GM23248 (cell line): ENCODE measurements at regions not wholly inside any gene's neighbourhood (a gene's known extent, or its start where the extent isn't known, plus 50 kb on each side); places are given as distances from the start of the nearest gene placed in this dataset.

Source experiments
- DNase-seq: peaks from one replicate; pipeline ENCODE4 v3.0.0-alpha.2; 2015
- H2AFZ ChIP-seq: fragments of 200-600 bp; sonication (generic); 2 replicates; pipeline ENCODE4 v1.6.1; 2016; ENCODE audit warnings: antibody characterized with exemption
- H3F3A ChIP-seq: fragments of 200-600 bp; sonication (generic); 2 replicates; pipeline ENCODE4 v1.6.1; 2016; ENCODE audit warnings: mild to moderate bottlenecking, antibody characterized with exemption, mixed run types; ENCODE audit not compliant: insufficient read depth
- H3K27ac ChIP-seq: fragments of 200-600 bp; sonication (generic); 2 replicates; pipeline ENCODE4 v1.5.1; 2016; ENCODE audit warnings: mild to moderate bottlenecking
- H3K27me3 ChIP-seq: fragments of 200-600 bp; sonication (generic); replicated peaks from 2 replicates; pipeline ENCODE4 v1.6.1; 2016; ENCODE audit warnings: mild to moderate bottlenecking; ENCODE audit not compliant: insufficient read depth
- H3K36me3 ChIP-seq: fragments of 200-600 bp; sonication (generic); 2 replicates; pipeline ENCODE4 v1.6.1; 2016; ENCODE audit warnings: low read depth, mild to moderate bottlenecking
- H3K4me1 ChIP-seq: fragments of 200-600 bp; sonication (generic); 2 replicates; pipeline ENCODE4 v1.6.1; 2016; ENCODE audit warnings: mild to moderate bottlenecking; ENCODE audit not compliant: insufficient read depth
- H3K4me2 ChIP-seq: fragments of 200-600 bp; sonication (generic); one replicate; pipeline ENCODE4 v1.6.1; 2016; ENCODE audit warnings: mild to moderate bottlenecking; ENCODE audit not compliant: unreplicated experiment
- H3K4me3 ChIP-seq: fragments of 200-600 bp; sonication (generic); 2 replicates; pipeline ENCODE4 v1.5.1; 2016; ENCODE audit warnings: mild to moderate bottlenecking
- H3K79me2 ChIP-seq: fragments of 200-600 bp; sonication (generic); 2 replicates; pipeline ENCODE4 v1.6.1; 2016; ENCODE audit warnings: mild to moderate bottlenecking; ENCODE audit not compliant: insufficient read depth
- H3K9ac ChIP-seq: fragments of 200-600 bp; sonication (generic); 2 replicates; pipeline ENCODE4 v1.6.1; 2016; ENCODE audit warnings: mild to moderate bottlenecking
- H3K9me2 ChIP-seq: fragments of 200-600 bp; sonication (generic); 2 replicates; pipeline ENCODE4 v1.6.1; 2016; ENCODE audit warnings: mixed run types, mild to moderate bottlenecking, moderate library complexity; ENCODE audit not compliant: insufficient read depth
- H3K9me3 ChIP-seq: fragments of 200-600 bp; sonication (generic); one replicate; pipeline ENCODE4 v1.6.1; 2017; ENCODE audit warnings: low read depth
- H4K20me1 ChIP-seq: fragments of 200-600 bp; sonication (generic); 2 replicates; pipeline ENCODE4 v1.6.0; 2016; ENCODE audit not compliant: insufficient read depth
- EZH2 ChIP-seq: fragments of 200-600 bp; sonication (generic); IDR thresholded peaks from 2 replicates; pipeline ENCODE4 v1.6.1; 2018; ENCODE audit warnings: antibody characterized with exemption, mild to moderate bottlenecking; ENCODE audit not compliant: insufficient read depth, poor library complexity, severe bottlenecking
- EZH2phosphoT487 ChIP-seq: fragments of 200-600 bp; sonication (generic); IDR thresholded peaks from 2 replicates; pipeline ENCODE4 v1.6.1; 2018; ENCODE audit warnings: antibody characterized with exemption, moderate library complexity, mild to moderate bottlenecking, low read depth; ENCODE audit not compliant: insufficient read depth
- WGBS, 2 experiments: methylation state at CpG; one replicate each; pipeline ENCODE4 v1.1.6; 2015 to 2017; ENCODE audit warnings: low lambda C conversion rate in 2 of 2, low coverage in 1 of 2; ENCODE audit errors: missing lambda C conversion rate in 2 of 2; 5-methylcytosine and 5-hydroxymethylcytosine counted together
- in situ Hi-C: fragments of 300-500 bp; cut with MboI; formaldehyde crosslinking; loops from 2 replicates; pipeline ENCODE4 v1.15.0; 2020

GRCh38 chr7:25322473-25322872, 94.2 kb upstream of the NPVF start:
- no peak for TF ChIP-seq EZH2phosphoT487
- TF ChIP-seq EZH2, result no peak
- Histone ChIP-seq H3F3A (no peaks in the 10 kb centered on the region), H3K9me2 (no peaks in the 10 kb centered on the region), H4K20me1 (no peaks in the 10 kb centered on the region), H3K27me3 (no peaks in the 10 kb centered on the region; the same call in 1 of the 2 replicates), H3K27ac (no peak overlapping the region), H3K36me3 (no peaks in the 10 kb centered on the region), H2AFZ (no peak overlapping the region), H3K4me3 (no peak overlapping the region), H3K4me1 (no peaks in the 10 kb centered on the region), H3K79me2 (no peaks in the 10 kb centered on the region), H3K9ac (no peak overlapping the region), H3K4me2 (no peak overlapping the region), H3K9me3 (no peaks in the 10 kb centered on the region)
- DNase-seq, result no peak
- 20 to 24% methylated on average over 3 of the region's 3 CpGs for WGBS, 2 experiments
- in situ Hi-C loops, result no loop called here

DNA sequence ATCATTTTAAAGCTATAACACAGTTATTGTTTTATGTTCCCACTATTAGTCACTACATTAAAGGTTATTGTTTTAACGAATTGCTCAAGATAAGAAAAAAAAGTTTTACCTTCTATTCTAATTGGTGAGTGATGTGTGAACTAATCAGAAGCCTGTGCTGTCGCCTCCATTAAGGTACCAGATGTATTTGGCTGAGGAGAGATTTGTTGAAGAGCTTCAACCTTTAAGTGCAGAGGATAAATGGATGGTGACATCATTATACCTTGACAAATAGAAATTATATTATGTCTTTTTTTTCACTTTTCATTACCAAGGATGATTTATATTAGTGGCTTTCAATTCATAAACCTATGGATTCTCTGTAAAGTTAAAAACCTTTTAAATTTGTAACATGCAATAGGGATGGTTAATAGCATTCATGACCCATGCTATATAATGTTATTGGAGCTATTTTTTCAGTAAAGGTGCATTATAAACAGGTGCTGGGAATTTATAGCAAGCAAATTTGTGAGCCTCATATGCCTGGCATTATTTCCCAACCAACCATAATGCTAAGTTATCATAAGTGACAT, 97.0 kb upstream of the NPVF start:
- Histone ChIP-seq H3K4me1 (no peaks in the 10 kb centered on the region), H3K27me3 (no peaks in the 10 kb centered on the region; the same call in 1 of the 2 replicates), H3K9ac (no peak overlapping the region), H2AFZ (no peak overlapping the region), H4K20me1 (no peaks in the 10 kb centered on the region), H3K4me2 (no peak overlapping the region), H3K27ac (no peak overlapping the region), H3F3A (no peaks in the 10 kb centered on the region), H3K9me2 (no peaks in the 10 kb centered on the region), H3K4me3 (no peak overlapping the region), H3K79me2 (no peaks in the 10 kb centered on the region), H3K9me3 (no peaks in the 10 kb centered on the region), H3K36me3 (no peaks in the 10 kb centered on the region)
- in situ Hi-C loops, result no loop called here
- WGBS, 2 experiments, result 14 to 15% methylated on average over 2 of the region's 2 CpGs
- no peak for TF ChIP-seq EZH2phosphoT487
- no peak for TF ChIP-seq EZH2
- DNase-seq, result no peak

- H3K36me3 ChIP-seq, result no peaks in the 10 kb centered on the region
- H3K4me2 ChIP-seq, result no peak overlapping the region
- H3K4me3 ChIP-seq, result no peak overlapping the region
- no peaks in the 10 kb centered on the region for H3K9me3 ChIP-seq
- no peaks in the 10 kb centered on the region for H3K4me1 ChIP-seq
- no peaks in the 10 kb centered on the region for H3K27me3 ChIP-seq
- H3K27ac ChIP-seq, result no peak overlapping the region
- H3K9ac ChIP-seq, result no peak overlapping the region
- in situ Hi-C loops, result no loop called here
- no peak overlapping the region for H2AFZ ChIP-seq
- no peaks in the 10 kb centered on the region for H3K9me2 ChIP-seq
- no peaks in the 10 kb centered on the region for H4K20me1 ChIP-seq
- no peaks in the 10 kb centered on the region for H3F3A ChIP-seq
- WGBS, 2 experiments, result 73 to 74% methylated on average over 19 of the region's 19 CpGs
- H3K79me2 ChIP-seq, result no peaks in the 10 kb centered on the region
- DNase-seq, result no peak
- TF ChIP-seq EZH2 (no peak), EZH2phosphoT487 (no peak)
Observed at GRCh38 chr7:25326501-25327156, 98.3 kb upstream of the NPVF start.

DNA sequence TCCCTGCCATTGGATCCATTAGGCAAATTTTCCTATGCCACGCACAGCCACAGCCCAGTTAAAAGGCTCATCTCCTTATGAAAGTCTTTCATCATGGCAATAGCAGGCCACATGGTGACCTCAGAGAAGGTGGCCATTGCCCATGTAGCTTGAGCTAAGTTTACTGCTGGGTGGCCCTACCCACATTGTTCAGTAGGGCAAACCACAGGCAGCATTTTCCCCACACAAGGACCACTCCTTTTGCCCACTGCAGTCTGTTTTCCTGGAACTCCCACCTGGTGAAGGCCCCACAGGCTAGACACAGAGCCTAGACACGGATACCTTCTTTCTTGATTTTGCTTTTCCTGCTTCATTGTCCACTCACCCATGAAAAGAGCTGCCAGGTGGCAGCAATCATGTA, 101.5 kb upstream of the NPVF start:
- no peak overlapping the region for H3K27ac ChIP-seq
- in situ Hi-C loops, result no loop called here
- no peak overlapping the region for H3K9ac ChIP-seq
- TF ChIP-seq EZH2 (no peak), EZH2phosphoT487 (no peak)
- no peak overlapping the region for H3K4me3 ChIP-seq
- no peaks in the 10 kb centered on the region for H3K79me2 ChIP-seq
- H3K4me2 ChIP-seq, result no peak overlapping the region
- no peaks in the 10 kb centered on the region for H3K4me1 ChIP-seq
- no peaks in the 10 kb centered on the region for H3K27me3 ChIP-seq
- H3F3A ChIP-seq, result no peaks in the 10 kb centered on the region
- no peaks in the 10 kb centered on the region for H3K36me3 ChIP-seq
- no peaks in the 10 kb centered on the region for H3K9me2 ChIP-seq
- H3K9me3 ChIP-seq, result no peaks in the 10 kb centered on the region
- no peak for DNase-seq
- H2AFZ ChIP-seq, result no peak overlapping the region
- no peaks in the 10 kb centered on the region for H4K20me1 ChIP-seq
- 28 to 31% methylated on average over 2 of the region's 2 CpGs for WGBS, 2 experiments
